Posterior cingulate gyrus (tissue), 11 donors: ENCODE measurements at regions not wholly inside any gene's neighbourhood (a gene's known extent, or its start where the extent isn't known, plus 50 kb on each side); places are given as distances from the start of the nearest gene placed in this dataset.
"Not testable (repeated sequence)": the region's sequence is repeated elsewhere in the genome, so short reads cannot be mapped to it uniquely, and the experiment has no call there.

Source experiments
- DNase-seq, 10 donors: peaks; one replicate each; pipeline versions ENCODE4 v3.0.0 to v3.0.0-alpha.2; 2020 to 2021; ENCODE audit warnings: mixed read lengths in 3 of 10
- intact Hi-C: fragments of 100-400 bp; cut with DNase I; formaldehyde crosslinking; loops from one replicate; pipeline ENCODE4 v1.15.1; 2023

DNA sequence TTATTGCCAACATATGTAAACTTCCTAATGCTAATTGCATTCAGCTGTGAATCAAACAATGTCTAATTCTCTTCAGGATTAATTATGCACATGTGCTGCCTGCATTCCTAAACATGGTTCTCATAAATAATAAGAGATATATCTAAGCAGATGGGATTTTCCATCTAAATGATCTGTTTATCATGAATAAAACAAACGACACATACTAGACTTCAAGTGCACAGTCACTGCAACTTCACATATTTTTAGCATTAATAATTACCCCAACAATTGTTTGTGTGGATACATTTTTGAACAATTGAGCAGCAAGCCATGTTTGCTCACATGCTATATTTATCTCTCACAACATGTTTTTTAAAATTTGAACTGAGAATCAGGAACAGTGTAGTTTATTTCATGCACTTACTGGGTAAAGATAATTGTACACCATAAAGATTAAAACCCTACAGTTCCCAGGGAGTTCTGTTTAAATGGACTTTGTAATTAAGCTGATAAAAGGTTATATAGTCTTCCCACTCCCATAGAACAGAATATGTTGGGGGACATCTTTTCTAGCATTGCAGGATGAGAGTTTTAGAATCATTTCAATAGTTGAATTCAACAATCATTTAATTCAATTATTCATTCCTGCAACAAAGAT is 378.5 kb downstream of the MDFIC start:
- DNase-seq: no peak
- intact Hi-C loops: no loop called here

DNA sequence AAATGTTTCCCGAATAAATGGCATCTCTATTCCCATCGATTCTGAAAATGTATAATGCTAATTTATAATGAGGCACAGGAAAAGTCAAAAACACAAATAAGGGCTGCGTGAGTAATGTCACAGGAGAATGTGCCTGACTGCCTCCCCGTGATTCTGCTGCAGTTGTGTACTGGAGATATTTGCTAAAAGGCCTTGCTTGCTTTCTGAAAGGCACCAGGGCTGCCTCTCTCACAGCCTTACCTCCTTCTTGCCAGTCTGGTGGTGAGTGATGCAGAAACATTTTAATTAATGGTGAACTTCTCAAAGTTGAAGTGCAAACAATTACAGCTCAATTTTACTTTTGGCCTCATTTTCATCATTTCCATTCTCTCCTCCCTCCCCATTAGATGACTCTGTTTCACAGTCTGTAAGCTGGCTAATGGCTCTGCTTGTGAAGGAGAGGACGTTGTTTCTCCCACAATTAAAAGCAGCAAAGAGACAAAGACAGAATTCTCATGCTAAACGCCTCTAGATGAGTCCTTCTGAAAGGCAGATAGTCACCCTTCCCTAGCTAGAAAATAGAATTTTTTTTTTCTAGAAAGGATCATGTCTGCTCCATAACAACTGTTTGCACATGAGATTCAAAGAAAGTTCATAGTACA is 377.6 kb downstream of the MDFIC start:
- intact Hi-C loops: no loop called here
- DNase-seq: no peak

DNA sequence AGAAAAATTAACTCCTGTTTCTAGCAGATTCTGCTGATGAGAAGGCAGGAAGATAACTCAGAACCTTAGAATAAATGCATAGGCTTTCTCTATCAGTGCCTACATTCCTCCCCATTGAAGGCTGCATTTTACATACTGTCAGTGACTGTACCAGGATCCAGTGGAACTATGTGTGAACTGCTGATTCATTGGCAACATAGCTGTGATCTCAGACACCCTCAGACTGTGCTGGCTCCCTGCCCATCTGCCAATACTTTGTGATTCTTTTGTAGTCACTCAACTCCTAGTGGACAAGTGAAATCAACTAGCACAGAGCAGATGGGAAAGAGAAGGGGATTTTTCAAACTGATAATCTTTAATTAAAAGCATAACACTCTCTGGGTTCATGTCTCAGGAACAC is 375.8 kb downstream of the MDFIC start:
- intact Hi-C loops: no loop called here
- DNase-seq: peak in 2 of 10 donors; percentile 44 to 52

DNA sequence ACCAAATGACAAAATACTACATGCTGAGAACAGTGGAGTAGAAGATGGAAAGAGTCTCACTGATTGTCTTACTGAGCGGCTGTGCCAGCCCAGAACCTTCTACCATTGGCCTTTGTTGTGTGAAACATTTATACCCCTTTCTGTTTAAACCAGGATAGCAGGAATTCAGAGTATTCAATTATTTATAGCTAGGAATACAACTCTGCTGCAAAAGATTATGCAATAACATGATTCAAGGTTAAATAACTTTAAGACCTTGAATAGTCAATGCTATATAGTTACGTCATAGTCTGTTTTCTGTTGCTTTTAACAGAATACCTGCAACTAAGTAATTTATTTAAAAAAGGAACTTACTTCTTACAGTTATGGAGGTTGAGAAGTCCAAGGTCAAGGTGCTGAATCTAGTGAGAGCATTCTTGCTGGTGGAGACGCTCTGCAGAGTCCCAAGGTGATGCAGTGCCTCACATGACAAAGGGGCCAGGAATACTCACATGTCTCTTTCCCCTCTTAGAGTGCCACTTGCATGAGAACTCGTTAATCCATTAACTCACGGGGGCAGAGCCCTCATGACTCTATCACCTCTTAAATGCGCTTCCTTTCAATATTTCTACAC is 371.8 kb downstream of the MDFIC start:
- intact Hi-C loops: no loop called here
- DNase-seq: no peak

DNA sequence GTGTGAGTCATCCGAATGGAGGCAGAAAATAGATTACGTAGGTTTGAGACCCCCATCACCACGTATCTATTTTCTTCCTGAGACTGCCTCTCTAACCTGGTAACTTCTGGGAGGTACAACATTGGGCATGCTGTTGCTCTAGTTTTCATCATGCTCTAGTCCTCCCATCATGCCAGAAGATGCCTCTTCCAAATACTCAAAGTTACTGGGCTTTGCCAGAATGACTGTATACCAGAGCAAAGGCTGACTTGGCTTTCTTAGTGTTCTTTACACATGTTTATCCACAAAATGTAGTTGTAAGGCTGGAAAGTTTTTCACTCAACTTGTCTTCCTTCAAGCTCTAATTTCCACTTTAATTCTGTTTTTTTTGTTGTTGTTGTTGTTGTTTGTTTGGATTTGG is 370.5 kb downstream of the MDFIC start:
- intact Hi-C loops: no loop called here
- no peak for DNase-seq

DNA sequence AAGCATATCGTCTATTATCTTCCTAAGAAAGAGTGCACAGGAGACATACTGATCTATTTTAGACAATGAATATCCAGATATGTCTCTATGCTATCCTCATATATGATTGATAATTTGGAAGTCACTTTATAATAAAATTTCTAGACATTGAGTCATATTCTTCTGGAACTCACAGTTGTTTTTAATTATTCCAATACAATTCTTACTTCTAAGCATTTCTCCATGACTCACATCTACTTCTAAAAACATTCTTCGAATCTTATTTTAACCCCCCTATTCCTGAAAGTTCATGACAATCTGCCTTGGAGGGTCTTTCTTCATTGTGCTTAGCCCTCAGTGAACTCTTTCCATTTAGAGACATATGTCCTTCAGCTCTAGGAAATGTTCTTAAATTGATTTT is 368.1 kb downstream of the MDFIC start:
- intact Hi-C loops: no loop called here

DNA sequence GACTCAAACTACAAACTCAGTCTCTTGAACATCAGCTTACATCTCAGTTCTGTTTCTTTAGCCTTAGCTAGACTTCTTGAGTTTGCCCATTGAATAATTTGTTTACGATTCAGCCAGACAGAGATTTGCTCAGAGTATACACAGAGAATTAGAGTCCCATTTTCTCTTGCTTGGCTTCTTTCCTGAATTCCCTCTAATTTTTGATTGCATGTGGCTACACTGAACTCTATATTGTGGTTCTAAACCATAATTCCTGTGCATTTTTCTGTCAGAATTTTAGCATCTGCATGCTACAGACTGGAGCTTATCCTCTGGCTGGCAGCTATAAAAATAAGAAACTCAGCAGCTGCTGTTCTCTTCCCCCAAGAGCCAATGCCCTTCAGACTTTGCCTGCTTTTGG is 354.9 kb downstream of the MDFIC start:
- DNase-seq: no peak
- intact Hi-C loops: no loop called here

More for the DNA sequence above, 368.1 kb downstream of the MDFIC start:
- no peak for DNase-seq

DNA sequence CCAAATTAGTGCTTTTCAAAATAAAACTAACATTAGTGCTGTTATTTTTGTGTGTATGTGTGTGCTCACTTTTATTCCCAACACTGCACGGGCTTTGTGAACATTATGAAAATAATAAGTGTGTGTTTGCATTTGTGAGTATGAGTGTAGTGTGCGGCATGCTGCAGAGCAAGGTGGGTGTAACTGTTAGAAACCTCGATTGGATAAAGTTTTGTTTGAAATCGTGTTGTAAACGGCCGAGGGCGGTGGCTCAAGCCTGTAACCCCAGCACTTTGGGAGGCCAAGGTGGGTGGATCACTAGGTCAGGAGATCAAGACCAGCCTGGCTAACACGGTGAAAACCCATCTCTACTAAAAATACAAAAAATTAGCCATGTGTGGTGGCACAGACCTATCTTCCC is 352.0 kb downstream of the MDFIC start:
- intact Hi-C loops, DNase-seq: not testable (repeated sequence)

DNA sequence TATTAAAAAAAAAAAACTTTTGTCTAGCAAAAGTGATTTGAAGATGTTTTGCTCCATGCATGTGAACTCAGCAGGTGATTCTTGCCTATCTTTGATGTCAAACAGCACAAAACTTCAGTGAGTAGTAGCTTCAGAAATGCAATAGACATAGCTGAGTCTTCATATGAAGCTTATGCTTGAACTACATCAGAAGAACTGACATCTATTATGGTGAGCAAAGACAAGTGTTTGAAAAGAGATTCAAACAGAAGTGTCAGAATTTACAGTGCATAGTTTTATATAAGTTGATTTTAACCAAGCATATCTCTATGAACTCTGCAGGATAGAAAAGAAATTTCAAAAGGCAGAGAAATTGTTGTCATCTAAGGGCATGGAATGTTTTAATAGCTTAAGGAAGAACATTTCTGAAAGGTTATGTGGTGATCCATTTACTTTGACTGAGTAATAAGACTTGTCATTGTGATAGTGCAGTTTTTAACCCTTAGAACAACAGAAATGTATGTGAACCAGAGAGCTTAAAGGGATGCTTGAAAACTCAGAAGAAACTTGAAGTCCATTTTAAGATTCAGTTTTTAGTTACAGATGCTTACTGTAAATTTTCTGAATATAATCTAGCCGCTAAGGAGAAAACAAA is 351.4 kb downstream of the MDFIC start:
- DNase-seq: no peak
- intact Hi-C loops: no loop called here

DNA sequence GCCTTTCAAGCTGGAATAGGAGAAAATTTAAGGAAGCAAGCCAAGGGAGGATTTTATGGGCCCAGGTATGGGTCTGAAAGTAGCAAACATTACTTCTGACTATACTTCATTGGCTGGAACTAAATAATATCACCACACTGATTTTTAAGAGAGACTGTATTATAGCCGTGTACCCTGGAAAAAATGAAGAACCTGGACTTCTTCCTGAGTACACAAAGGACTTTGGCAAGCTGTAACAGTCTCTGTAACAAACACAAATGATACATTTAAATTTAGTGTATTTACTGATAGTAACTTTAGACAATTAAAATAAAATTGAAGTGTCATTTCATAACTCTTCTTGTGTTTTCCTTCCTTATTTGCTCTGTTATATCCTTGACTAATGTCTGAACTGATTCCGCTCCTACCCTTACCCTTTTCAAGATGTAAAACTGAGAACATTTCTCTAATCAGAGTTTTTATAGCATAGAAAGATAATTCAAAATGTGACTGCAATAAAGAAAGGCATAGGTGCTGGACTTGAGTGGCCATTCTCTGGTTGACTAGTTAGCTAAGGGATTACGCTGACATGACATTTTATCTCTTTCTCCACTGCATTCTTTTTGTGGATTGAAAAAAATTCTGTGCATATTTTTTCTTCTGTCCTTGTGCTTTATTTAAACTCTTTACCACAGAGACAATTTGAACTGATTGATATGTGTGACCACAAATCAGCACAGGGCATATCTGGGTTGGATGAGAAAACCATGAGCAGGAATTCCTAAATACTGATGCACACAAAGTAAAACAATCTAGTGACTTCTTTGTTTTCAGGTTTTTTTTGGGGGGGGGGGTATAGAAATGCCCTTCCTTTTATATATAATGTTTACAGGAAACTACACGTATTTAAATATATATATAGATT is 349.7 kb downstream of the MDFIC start:
- intact Hi-C loops: no loop called here
- no peak for DNase-seq

DNA sequence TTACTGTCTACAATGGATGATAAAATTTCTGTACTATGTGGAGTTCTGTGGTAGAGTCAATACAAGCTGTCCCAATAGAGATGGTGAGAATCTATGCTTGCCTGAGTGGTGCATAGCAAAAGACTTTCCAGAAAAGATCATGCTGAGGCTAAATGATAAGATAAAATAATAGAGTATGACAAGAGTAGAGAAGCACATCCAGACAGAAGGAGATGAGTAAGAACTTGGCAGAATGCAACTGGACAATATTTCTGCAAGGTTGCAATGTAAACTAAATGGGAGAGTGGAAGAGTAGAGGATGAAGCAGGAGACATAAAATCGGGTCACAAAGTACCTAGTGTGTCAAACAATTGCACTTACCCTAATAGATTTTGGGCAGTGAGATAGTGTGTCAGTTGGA is 347.6 kb downstream of the MDFIC start:
- intact Hi-C loops: no loop called here
- no peak for DNase-seq

DNA sequence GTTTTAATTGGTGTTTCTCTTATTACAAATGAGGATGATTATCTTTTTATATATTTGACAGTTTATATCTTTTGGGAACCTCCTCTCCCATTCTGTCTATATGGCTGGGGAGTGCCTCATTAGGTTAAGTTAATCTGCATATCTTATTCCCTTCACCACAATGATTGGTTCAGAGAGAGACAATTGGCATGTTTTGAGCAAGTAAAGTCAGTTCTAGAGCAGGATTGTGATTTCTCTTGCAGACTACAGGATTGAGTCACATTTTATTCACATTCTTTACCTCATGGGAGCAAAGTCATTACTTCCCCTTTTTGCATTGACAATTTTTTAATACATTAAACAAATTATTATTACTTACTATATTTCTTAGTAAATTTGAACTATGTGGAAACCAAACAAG is 345.6 kb downstream of the MDFIC start:
- intact Hi-C loops: no loop called here
- DNase-seq: no peak

DNA sequence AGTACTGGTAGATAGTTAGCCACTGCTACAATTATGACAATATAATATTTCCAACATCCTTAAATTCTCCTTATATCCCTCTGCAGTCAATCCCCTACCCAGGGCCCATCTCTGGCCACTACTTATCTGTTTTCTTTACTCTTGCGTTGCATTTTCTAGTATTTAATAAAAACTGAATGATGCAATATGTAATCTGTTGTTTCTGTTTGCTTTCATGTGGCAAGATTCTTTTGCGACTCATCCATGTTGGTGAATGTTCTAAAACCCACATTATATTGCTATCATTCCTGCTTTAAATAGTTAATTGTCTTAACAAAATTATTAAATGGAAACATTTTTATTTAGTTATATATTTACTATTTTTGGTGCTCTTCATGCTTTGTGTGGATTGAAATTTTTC is 338.5 kb downstream of the MDFIC start:
- intact Hi-C loops: no loop called here
- no peak for DNase-seq

DNA sequence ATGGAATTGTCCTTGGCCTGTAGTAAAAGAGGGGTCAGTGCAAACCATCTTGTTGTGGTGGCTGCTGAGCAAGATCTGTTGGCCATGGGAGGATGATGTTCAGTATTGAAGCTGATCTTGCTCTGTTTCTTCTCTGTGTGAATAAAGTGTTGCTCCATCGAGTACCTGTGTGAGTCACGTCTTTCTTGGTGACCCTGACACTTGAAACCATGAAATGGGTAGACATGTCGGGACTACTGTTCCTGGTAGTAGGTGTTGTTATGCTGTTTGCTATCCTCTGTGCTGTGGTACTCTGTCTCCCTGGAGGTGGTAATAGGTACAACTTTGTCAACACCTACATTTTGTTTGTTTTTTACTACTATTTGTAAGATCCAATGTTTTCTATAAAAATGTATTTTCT is 330.6 kb downstream of the MDFIC start:
- no peak for DNase-seq
- intact Hi-C loops: no loop called here

DNA sequence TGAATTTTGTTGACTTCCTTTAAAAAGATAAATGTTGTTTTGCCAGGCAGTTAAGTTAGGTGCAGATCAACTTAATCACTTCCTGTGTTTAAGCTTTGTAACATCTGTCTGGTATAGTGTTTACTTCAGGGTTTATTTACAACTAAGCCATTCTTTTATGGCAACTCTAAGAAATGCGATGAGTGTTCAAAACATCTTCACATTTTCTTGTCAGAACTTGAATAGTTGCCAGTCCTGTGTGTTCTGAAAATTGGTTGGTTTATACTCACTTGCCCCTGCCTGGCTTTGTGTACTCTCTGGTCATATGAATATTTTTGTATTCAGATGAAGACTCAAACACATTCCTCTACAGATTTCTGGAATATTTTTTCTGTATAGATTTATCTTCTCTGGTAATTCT is 327.2 kb downstream of the MDFIC start:
- DNase-seq: no peak
- intact Hi-C loops: no loop called here

DNA sequence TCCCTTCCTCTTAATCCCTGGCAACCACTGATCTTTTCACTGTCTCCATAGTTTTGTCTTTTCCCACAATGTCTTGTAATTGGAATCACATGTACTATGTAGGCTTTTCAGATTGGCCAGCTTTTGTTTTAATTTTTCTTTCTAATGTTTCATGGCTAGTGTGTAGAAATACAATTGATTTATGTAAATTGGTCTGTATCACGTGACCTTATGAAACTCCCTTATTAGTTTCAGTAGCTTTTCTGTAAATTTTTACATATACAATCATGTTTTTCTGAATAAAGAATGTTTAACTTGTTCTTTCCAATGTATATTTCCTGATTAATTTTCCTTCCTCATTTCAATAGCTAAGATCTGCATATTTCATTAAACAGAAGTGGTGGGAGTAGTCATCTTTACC is 319.3 kb downstream of the MDFIC start:
- intact Hi-C loops: no loop called here

DNA sequence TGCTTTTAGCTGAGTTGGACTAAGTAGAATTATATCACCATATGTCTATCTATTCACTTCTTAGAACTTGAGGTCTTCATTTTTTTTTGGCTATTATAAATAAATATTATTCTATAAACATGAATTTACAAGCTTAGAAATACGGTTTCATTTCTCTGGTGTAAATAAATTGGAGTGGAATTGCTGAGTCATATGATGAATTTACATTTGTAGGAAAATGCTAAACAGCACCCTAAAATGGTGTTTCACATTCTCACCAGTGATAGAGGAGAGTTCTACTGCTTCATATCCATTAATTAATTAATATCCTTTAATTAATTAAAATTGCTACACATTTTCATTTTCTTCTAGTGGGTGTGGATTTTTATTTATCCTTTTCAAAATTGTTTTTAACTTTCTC is 318.3 kb downstream of the MDFIC start:
- intact Hi-C loops: no loop called here
- DNase-seq: no peak

More for the DNA sequence above, 319.3 kb downstream of the MDFIC start:
- no peak for DNase-seq

DNA sequence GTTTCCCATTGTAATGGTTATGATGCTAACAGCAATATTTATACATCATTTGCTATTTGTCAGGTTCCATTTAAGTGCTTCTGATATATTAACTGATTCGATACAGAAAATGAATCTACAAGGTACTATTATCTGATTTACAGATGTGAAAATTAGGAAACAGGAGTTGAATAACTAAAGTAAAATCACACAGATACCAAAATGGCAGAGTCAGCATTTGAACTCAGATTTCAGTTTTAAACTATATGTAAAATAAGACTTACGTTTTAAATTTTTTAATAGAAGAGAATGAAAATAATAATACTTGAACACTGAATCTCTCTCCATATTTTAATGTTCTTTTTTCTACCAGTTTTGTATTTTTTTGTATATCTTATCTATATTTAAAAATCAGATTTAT is 313.2 kb downstream of the MDFIC start:
- intact Hi-C loops: no loop called here
- DNase-seq: no peak

DNA sequence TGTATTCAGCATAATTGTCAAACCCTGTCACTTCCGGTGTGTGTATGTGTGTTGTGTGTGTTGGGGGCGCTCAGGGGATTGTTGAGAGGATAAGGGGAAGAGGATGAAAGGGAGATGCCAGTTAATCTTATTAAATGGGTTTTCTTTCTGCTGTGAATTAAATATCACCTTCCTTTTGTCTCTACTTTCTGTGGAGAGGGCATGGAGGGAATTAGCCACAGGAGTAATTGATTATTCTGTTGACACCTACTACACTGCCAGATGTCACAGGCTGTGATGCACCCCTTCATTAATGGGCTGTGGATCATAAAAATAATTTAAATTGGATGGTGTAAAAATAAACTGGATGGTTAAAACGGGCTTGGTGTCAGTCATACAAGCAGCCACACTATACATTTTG is 311.9 kb downstream of the MDFIC start:
- DNase-seq: no peak
- intact Hi-C loops: no loop called here

DNA sequence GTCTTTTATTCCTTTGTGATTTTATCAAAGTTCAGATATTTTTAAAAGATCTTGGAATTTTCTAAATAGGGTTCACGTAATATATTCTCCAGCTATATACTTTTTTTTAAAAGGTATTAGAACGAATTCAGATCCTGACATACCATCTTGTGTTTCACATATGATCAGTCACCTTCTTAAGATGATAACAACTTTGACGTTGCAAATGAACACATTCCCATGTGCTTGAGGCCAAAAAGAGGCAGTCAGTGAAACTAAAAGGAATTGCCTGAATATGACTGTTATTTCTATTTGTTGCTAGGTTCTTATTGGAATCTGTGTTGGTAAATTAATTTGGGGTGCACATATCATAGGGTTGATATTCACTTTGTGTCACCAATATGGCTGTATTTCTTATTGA is 310.1 kb downstream of the MDFIC start:
- intact Hi-C loops: no loop called here
- no peak for DNase-seq
